Amygdala (tissue), 56 donors: ENCODE measurements at regions not wholly inside any gene's neighbourhood (a gene's known extent, or its start where the extent isn't known, plus 50 kb on each side); places are given as distances from the start of the nearest gene placed in this dataset.
A peak's percentile ranks its signal among the peaks of the same experiment; 100 is the strongest.

Experiments
- DNase-seq, 56 donors: peaks; one replicate each; lab custom pipeline; 2025; lab: John Stamatoyannopoulos, UW

DNA sequence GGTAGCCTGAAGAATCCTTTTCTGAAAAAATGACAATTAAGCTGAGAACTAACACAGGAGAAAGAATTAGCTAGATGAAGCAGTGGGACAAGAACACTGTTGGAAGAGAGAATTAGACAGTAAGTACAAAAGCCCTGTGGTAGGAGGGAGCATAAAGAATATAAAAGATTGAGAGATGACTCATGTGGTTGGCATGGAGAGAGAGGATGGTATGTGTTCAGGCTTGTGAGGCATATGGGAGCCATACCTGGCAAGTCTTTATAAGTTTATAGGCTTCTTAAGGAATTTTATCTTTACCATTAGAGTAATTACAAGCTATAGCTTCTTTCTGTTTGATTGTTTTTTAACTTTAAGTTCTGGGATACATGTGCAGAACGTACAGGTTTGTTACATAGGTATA, 325.0 kb downstream of the ARL6IP6 start:
- no peak for DNase-seq

DNA sequence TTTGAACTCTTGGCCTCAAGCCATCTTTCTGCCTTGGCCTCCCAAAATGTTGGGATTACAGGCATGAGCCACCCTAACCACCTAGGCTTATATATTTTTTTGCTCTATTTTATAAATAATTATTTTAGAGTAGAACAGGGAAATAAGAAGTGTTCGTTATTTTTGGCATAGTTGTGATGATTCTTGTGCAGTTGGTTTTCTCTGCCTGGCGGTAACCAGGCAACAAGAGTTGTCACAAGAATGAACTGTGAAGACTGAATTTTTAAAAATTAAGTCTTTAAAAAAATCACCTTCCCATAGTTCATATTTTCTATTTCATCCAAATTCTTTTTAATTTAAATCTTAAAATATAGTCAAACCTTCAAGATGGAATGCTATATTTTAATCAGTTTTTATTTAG, 310.2 kb downstream of the ARL6IP6 start:
- DNase-seq: peak in 2 of 56 donors; percentile 1 to 5

DNA sequence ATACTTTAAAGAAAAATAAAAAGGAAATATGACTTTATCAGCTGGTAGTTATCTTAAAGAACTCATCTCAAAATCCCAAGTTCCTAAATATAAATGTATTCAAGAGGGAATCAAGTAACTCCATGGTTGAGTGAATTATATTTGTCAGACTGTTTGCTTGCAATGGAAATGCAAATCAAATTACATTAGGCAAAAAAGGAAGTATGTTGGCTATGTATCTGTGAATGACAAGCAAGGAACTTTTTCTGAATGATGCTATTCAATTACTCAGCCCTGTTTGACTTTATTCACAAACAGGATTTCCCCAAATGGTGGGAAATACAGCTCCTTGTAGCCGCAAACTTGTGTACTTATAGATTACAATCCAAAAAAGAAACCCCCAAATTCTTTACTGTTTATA, 309.1 kb downstream of the ARL6IP6 start:
- DNase-seq: no peak

DNA sequence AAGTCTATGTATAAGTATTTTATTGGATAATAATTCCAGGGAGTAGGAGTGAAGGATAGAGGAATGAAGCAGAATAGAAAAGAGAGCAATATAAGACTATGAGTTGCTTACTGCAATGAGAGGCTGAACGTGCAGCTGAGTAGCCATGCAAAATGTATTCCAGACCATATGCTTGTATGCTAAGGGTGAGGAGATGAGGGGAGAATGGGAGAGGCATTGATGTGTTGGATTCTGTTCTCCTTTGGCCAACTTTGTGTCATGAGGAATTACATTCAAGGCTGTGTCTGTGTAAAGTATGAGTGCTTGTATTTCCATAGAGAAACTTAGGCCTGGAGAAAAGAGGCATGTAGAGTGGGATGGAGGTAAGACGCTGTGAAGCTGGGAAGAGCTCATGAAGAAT, 301.8 kb downstream of the ARL6IP6 start:
- DNase-seq: no peak

DNA sequence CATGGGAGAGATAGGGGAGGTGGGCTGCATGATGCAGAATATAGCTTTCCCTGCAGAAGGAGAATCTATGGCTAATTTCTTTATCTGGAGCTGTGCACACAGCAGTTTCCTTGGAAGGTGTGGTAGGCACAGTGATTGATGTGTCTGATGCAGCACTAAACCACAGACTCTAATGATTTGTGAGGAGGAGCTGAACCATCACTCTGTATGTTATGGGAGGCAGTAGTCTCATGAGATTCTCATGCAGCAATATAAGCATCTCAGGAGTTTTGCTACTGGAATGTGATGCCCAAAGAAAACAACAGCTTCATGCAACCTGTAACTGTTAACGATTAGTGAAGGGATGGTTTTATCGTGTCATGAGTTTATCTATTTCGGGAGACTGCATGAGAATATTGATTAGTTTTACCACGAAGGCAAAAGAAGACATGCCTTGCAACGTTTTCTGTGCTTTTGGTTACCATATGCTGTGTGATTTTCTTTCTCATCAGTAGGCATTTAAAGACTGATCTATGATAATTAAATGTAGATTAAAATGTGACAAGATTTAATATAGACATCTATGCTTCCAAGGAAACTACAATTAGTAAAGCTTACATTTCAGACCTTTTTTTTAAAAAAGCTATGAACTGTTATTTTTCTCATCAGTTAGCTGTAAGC, 286.8 kb downstream of the ARL6IP6 start:
- no peak for DNase-seq

DNA sequence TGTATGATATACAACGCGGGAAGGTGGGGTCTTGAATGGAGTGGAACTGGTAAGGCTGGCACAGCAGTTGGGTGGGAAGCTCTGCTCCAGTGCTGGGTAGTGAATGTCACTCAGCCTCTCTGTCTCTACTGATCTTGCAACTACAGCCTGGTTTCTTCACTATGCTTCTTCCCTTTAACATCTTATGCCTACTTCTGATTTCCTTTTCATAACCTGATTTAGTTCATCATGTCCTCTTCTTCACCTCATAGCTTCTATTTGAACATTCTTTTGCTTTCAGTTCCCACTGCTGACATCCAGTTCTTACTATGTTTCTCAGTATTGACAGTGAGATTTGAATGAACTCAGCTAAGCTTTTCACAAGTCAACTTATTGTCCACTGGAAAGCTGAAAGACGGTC, 286.2 kb downstream of the ARL6IP6 start:
- DNase-seq: no peak

DNA sequence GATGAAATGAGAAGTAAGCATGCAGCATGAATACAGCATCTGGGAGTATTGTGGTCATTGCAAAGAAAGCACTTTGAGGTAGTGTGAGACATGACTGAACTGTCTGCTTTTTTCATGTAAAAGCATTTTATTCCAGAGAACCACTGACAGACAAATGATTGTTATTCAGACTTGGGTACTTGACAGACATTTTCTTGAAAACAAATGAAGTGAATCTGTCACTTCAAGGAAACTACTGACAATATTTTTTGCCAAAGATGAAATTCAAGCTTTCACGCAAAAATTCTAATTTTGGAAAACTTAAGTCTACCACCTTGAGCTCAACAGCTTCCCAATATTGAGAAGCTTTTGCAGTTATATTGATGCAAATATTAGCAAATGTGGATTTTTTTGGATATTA, 255.7 kb downstream of the ARL6IP6 start:
- DNase-seq: no peak

DNA sequence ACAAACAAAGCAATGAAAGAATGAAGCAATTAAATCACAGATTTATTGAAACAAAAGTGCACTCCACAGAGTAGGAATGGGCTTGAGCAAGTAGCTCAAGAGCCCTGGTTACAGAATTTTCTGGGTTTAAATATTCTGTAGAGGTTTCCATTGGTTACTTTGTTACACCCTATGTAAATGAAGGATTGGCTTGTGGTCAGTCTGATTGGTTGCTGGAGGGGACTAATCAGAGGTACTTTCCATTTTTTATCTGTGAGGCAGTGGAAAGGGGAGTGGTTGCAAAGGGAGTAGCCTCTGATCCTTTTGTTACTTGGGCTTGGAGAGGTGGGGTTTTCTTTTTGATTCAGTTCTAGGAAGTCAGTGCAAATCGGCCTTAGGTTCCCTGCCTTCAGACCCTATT, 253.3 kb downstream of the ARL6IP6 start:
- DNase-seq: no peak

DNA sequence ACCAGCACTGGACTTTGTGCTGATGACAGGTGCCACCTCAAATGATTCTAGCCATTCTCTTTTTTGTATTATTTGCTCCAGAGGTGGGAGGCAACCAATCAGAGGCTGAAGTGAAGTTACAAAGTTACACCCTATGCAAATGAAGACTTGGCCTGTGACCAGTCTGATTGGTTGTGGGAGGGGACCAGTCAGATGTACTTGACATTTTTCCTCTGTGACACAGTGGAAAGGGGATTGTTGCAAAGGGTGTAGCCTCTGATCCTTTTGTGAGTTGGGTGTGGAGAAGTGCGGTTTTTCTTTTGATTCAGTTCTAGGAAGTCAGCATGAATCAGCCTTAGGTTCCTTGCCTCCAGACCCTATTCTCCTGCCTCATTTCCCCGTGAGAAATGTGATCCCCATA, 244.0 kb downstream of the ARL6IP6 start:
- no peak for DNase-seq

DNA sequence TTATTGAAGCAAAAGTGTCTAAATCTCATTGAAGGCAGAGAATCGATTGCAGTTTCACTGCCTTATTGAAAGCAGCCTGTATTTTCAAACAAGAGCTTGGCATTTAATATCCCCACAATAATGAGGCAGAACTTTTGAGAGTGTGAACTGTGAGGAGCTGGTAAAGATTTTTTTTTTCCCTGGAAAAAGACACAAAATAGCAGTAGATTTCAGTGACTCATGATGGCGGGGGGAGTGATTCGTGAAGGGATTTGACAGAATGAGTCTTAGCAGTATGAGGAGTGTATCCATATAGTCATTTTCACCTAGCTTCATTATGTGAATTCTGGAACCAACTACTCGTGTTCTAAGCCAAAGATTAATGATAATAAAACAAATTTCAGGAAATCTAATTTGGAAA, 242.9 kb downstream of the ARL6IP6 start:
- DNase-seq: peak in 6 of 56 donors; percentile 0 to 25 (median 6)

DNA sequence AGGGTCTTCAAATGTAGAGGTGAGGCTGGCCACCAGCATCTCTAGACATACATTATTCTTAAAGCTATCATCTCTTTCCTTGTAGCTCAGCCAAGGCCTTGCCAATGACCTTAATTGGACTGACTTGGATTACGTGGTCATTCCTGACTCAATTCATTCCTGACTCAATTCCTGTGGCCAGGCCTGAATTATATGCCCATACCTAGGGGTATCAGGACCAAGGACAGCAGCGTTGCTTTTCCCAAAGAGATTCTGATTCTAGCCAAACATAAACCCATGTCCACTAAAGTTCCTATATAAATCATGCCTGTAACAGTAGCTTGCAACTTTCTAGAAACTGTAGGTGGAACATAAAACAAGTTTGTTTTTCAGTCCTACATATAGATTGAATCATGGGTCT, 231.7 kb downstream of the ARL6IP6 start:
- DNase-seq: no peak

DNA sequence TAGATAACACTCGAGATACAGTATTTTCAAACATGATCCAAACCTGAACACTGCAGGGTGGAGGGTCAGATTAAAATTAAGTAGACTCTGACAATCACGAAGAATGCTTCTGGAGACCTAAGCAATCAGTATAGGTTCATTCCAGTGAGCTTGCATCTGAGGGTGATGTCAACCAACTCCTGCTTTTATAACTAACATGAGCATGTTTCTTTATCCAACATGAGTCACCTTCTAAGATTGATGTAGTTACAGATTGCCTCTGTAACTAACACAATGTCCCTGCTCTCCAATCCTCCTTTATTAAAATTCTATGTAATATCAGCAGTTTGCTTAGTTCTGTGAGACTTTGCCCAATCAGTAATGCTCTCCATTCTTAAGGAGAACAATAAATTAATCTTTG, 225.7 kb downstream of the ARL6IP6 start:
- DNase-seq: no peak

DNA sequence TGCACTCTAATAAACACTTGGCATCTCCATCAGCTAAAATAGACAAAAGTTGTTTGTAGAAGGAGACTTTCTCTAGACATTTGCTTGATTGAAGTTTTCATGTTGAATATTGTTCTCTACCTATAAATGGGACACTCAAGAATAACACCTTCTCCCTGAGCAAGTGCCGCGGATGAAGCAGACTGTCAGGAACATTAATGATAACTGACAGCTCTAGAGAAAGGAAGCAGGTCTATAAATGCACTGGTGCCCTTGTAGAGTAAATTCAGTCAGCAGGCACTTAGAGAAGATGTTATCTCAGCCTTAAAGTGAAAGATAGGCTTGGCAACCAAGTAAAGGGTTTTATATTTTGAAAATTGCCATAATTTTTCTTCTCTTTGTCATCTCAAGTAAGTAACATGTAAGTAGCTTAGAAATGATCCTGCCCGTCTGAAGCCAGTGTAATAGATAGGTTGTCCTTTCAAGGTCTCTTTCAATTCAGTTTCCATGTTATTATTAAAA, 224.6 kb downstream of the ARL6IP6 start:
- no peak for DNase-seq

DNA sequence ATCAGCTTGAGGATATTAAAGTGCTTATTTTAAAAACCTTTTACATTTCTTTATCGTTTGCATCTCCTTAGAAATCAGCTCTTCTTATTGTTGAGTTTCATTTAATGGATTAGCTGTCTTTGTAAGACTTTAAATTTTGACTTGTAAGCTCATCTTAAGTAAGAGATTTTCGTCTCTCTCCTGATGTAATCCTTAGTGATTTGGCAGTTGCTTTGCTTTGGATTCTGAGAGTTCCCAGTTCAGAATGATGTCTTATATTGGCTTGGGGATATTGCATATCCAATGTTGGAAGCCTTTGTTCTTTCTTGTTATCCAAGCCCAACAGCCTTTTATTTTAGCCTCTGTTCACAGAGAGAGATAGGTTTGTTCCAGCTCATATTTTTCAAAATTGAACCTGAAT, 212.1 kb downstream of the ARL6IP6 start:
- DNase-seq: no peak

DNA sequence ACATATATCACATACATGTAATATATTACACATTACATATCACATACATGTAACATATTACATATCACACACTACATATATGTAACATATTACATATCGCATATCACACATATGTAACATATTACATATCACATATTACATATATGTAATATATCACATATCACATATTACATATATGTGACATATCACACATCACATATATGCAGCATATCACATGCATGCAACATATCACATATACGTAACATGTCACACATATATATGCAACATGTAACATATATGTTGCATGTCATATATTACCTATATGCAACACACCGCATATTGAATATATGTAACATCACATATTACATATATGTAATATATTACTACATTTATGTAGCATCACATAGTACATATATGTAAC, 211.2 kb downstream of the ARL6IP6 start:
- DNase-seq: no peak

DNA sequence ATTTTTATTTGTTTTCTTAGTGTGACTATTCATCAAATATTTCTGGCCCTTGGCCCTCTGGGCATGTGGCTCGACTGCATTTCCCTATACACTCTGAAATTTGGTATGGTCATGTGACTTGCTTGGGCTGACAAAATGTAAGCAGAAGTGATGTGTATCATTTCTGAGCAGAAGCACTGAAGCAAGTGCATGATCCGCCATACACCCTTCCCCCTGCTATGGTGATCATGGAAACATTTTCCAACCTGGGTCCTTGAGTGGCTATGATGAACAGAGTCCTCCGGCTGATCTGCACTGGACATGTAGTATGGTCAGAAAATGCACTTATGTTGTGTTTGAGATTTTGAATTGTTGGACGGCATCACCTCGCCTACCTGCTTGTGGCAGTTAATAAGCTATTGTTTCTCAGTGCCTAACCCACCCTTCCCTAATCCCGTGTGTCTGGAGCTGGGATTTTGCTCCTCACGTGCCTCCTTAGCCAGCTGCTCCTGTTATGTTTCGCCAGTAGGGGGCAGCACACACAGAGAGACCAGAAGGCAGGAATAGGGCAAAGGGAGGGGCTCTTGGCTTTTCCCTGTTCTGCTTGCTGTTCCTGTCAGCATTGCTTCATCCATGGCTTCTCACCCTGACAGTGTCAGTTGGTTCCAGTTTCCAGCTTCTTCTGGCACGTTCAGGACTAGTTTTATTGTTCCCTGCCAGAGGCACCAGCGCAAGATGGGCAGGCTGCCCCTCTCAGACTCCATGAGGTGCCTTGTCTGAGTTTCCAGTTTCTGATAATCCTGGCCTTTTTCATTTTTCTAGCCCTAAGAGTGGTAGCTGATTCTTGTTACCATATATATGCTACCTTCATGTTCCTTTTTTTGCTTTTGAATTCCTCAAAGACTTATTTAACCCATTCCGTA, 207.4 kb downstream of the ARL6IP6 start:
- DNase-seq: peak in 31 of 56 donors; percentile 1 to 60 (median 21)

DNA sequence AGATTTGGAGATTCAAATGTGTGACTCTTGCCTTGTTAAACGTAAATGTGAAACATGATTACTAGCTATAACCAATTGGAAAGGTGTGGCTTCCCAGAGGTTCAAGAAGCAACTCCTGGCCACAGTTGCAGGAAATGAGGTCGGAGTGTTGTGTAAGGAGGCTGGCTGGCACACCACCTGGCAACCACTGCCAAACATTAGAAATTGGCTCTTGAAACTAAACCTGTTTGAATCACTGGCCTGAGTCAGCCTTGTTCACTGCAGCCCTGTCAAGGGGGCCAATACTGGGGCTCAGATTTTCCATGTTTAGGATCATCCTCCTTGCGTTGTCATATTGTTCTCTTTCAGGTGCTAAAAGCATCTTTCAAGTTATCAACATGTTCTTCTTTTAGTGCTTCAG, 206.3 kb downstream of the ARL6IP6 start:
- DNase-seq: peak in 6 of 56 donors; percentile 1 to 5 (median 2)

DNA sequence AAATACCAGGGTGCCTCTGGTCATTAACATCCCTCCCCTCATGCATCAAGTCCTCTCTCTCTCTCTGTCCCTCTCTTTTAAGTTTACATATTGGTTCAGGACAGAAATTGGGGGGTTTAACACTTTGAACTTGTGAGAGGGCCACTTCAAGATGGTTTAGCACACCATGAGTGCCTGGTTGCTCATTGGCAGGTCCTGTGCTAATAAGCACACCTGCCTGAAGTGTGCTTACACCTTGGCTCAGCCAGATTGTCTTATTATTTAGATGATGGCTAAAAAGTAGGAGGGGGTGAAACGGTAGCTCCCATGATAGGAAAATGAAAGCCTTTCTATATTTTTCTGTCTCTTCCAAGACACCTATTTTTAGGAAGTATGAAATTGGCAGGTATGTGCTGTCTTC, 205.8 kb downstream of the ARL6IP6 start:
- DNase-seq: no peak

DNA sequence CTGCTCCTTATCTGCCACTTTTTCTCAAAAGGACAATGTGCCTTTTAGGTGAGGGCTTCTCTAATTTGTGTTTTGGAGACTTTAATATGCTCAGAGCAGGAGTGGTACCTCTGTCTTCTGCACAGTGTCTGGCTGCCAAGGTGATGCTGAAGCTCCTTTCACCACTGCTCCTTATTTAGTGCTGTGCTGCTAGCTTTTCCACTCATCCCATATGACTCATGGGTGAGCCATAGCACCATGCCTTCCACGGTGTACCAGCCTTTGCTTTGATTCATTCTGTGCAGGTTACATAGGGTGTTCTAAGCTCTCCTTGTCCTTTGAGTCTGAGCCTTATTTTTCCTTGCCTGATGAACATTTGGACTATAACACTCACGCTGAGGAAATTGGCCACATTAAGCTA, 202.4 kb downstream of the ARL6IP6 start:
- peak in 7 of 56 donors; percentile 0 to 23 (median 3) for DNase-seq

DNA sequence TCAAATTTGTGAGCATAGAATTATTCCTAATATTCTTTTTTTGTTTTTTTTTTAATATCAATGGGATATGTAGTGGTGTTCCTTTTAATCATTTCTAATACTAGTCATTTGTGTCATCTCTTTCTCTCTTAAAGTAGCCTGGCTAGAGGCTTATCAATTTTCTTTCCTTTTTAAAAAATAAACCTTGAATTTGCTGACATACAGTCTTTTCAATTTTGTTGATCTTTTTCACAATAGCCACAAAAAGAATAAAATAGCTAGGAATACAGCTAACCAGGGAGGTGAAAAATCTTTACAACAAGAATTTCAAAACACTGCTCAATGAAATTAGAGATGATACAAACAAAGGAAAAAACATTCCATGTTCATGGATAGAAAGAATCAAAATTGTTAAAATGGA, 192.6 kb downstream of the ARL6IP6 start:
- DNase-seq: no peak

DNA sequence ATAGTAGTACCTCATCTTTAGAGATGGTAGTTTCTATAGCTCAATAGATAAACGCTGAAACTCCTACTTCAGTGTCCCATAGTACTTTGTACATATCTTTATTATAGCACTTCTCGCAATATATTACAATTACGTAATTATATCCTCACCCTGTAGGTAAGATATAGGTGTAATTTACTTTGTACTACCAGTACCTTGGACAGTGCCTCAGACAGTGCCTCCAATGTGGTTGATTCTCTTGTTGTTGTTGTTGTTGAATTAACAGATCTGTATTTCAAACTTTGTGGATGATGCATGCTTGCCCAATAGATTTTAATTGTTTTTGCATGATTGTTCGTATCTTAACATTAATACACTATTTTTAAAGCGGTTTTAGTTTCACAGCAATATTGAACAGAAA, 188.6 kb downstream of the ARL6IP6 start:
- no peak for DNase-seq

DNA sequence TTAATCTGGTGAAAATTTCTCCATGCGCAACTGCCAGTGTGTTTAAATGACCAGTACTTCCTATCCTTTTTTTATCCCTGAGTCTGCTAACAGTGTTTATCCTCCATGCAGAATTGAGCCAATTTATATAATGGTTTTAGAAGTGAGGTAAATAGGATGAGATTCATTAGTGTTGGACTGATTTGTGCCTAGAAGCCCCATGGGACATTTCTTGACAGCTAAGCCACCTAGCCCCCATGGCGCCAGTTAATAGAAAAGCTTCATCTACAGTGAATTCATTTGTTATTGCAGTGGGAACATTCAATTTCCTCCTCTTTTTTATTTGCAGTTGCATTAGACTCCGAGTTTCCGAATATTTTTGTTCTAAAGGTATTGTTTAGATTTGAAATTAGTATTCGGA, 175.6 kb downstream of the ARL6IP6 start:
- DNase-seq: no peak
